ENCODE measurements at regions not wholly inside any gene's neighbourhood (a gene's known extent, or its start where the extent isn't known, plus 50 kb on each side); places are given as distances from the start of the nearest gene placed in this dataset.

DNA sequence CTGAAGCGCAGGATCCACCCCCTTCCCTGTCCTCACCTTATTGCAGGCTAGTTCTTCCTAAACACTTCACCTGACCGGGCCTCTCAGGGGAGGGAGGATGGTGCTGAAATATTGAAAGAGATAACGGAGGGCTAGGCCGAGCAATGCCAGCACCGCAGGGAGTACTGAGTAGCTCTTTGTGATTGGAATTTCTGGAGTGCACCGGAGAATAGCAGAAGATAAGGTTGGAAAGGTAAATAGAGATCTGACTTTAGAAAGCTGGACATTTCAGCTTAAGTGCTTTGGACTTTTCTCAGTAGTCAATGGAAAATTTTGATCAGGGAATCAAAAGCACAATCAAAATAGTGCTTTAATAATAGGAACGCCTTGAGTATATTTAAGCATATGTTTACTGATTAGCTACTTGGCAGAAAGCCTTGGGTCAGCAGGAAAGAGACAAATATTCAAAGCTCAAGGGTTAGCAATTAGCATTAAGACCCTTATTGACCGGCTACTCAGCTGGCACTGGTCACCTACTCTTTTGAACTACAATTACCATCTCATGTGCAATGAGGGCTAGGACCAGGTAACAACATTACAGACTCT lies 142.9 kb upstream of the NDUFV2 start:
- TF ChIP-seq POLR2A (IDR thresholded peaks at IDR 0.05) = no peak
- TF ChIP-seq, protein P1, sequence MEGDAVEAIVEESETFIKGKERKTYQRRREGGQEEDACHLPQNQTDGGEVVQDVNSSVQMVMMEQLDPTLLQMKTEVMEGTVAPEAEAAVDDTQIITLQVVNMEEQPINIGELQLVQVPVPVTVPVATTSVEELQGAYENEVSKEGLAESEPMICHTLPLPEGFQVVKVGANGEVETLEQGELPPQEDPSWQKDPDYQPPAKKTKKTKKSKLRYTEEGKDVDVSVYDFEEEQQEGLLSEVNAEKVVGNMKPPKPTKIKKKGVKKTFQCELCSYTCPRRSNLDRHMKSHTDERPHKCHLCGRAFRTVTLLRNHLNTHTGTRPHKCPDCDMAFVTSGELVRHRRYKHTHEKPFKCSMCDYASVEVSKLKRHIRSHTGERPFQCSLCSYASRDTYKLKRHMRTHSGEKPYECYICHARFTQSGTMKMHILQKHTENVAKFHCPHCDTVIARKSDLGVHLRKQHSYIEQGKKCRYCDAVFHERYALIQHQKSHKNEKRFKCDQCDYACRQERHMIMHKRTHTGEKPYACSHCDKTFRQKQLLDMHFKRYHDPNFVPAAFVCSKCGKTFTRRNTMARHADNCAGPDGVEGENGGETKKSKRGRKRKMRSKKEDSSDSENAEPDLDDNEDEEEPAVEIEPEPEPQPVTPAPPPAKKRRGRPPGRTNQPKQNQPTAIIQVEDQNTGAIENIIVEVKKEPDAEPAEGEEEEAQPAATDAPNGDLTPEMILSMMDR (IDR thresholded peaks at IDR 0.05) = no peak

Data from thyroid gland (tissue), 4 donors.